A549 (cell line): ENCODE measurements at regions not wholly inside any gene's neighbourhood (a gene's known extent, or its start where the extent isn't known, plus 50 kb on each side); places are given as distances from the start of the nearest gene placed in this dataset.

Experiments used
- ATAC-seq, 2 experiments: fragments of 200-7000 bp in 1 of 2; fragments of >200 bp in 1 of 2; cut with Nextera tagmentation in 1 of 2; cut with Tn5 transposase in 1 of 2; 3 replicates each; pipeline versions ENCODE4 v1.8.0 to v1.9.1; 2018 to 2020; ENCODE audit warnings: mild to moderate bottlenecking in 1 of 2, moderate library complexity in 1 of 2
- CTCF ChIA-PET: fragments of 300-600 bp; sonication (Branson Sonifier 250); formaldehyde crosslinking; extraction: SDS; loops from one replicate; lab custom pipeline; 2021; ENCODE audit warnings: antibody characterized with exemption, inconsistent platforms; lab: Yijun Ruan, JAX
- POLR2A ChIA-PET: fragments of 350-600 bp; formaldehyde crosslinking; extraction: SDS; loops from one replicate; lab custom pipeline; 2021; ENCODE audit warnings: antibody characterized with exemption, inconsistent platforms; lab: Yijun Ruan, JAX
- DNase-seq, 2 experiments: peaks; one replicate each; pipeline versions ENCODE4 v3.0.0 to v3.0.0-alpha.2; 2011 to 2016; ENCODE audit warnings: low read depth in 1 of 2, low spot score in 1 of 2
- FAIRE-seq: peaks from 2 replicates; lab custom pipeline; 2011; peaks lifted over from hg19 to GRCh38; lab: Jason Lieb, UNC
- H3K27ac ChIP-seq, 2 experiments: fragments of >200 bp; sonication (Bioruptor Twin); formaldehyde crosslinking; 3 replicates each; pipeline ENCODE4 v1.5.1; 2016 to 2017
- H3K4me1 ChIP-seq: fragments of >200 bp; sonication (Bioruptor Twin); formaldehyde crosslinking; 3 replicates; pipeline ENCODE4 v1.6.1; 2016
- H3K4me2 ChIP-seq: fragments of >200 bp; sonication (Bioruptor Twin); formaldehyde crosslinking; 3 replicates; pipeline ENCODE4 v1.6.1; 2016
- H3K4me3 ChIP-seq: fragments of >200 bp; sonication (Bioruptor Twin); formaldehyde crosslinking; 3 replicates; pipeline ENCODE4 v1.5.1; 2016
- H3K9me3 ChIP-seq: fragments of >200 bp; sonication (Bioruptor Twin); formaldehyde crosslinking; 3 replicates; pipeline ENCODE4 v1.6.1; 2016
- ATOH8 ChIP-seq: fragments of 250-450 bp; sonication (Bioruptor Pico); IDR thresholded peaks from 2 replicates; pipeline ENCODE4 v1.5.0; 2020; ENCODE audit warnings: low read depth, mild to moderate bottlenecking, moderate library complexity
- CEBPB ChIP-seq, 2 experiments: fragments of >200 bp in 1 of 2; sonication (Bioruptor Twin) in 1 of 2; formaldehyde crosslinking in 1 of 2; IDR thresholded peaks; 2 replicates each; pipeline ENCODE4 v1.6.1; 2012 to 2016
- CHD2 ChIP-seq: fragments of 150-350 bp; IDR thresholded peaks from 2 replicates; pipeline ENCODE4 v1.6.1; 2014; ENCODE audit warnings: low read length; ENCODE audit not compliant: partially characterized antibody
- CHD4 ChIP-seq: fragments of 200-600 bp; sonication (generic); IDR thresholded peaks from 2 replicates; pipeline ENCODE4 v1.6.1; 2016; ENCODE audit warnings: antibody characterized with exemption, mild to moderate bottlenecking, borderline replicate concordance
- E2F6 ChIP-seq: IDR thresholded peaks from 2 replicates; pipeline ENCODE4 v1.6.1; 2012; ENCODE audit warnings: low read depth, borderline replicate concordance
- EHF ChIP-seq: fragments of 250-450 bp; sonication (Bioruptor Pico); IDR thresholded peaks from 2 replicates; pipeline ENCODE4 v1.5.0; 2020; ENCODE audit warnings: mild to moderate bottlenecking
- EP300 ChIP-seq, 2 experiments: fragments of >200 bp; sonication (Bioruptor Twin); formaldehyde crosslinking; IDR thresholded peaks; 2 replicates in 1 of 2; 3 replicates in 1 of 2; pipeline ENCODE4 v1.6.1; 2016 to 2017
- FOSL2 ChIP-seq, 2 experiments: fragments of 450-650 bp in 1 of 2; fragments of >200 bp in 1 of 2; sonication (Bioruptor Twin) in 1 of 2; formaldehyde crosslinking; IDR thresholded peaks; 2 replicates each; pipeline versions ENCODE4 v1.5.0 to v1.6.1; 2016 to 2020; ENCODE audit warnings: mild to moderate bottlenecking in 1 of 2, moderate library complexity in 1 of 2
- HDAC2 ChIP-seq: fragments of 200-600 bp; sonication (generic); IDR thresholded peaks from 2 replicates; pipeline ENCODE4 v1.6.1; 2016
- HES2 ChIP-seq: fragments of >200 bp; sonication (Bioruptor Twin); formaldehyde crosslinking; IDR thresholded peaks from 2 replicates; pipeline ENCODE4 v1.6.1; 2016
- HEYL ChIP-seq: fragments of 250-450 bp; sonication (Bioruptor Pico); IDR thresholded peaks from 2 replicates; pipeline ENCODE4 v1.8.0; 2021; ENCODE audit warnings: mild to moderate bottlenecking, moderate library complexity
- HOXA7 ChIP-seq: fragments of 250-450 bp; sonication (Bioruptor Pico); IDR thresholded peaks from 2 replicates; pipeline ENCODE4 v1.5.0; 2020; ENCODE audit warnings: mild to moderate bottlenecking, moderate library complexity
- HOXB5 ChIP-seq: fragments of 250-450 bp; sonication (Bioruptor Pico); IDR thresholded peaks from 2 replicates; pipeline ENCODE4 v1.5.0; 2020; ENCODE audit warnings: mild to moderate bottlenecking, moderate library complexity
- JUN ChIP-seq, 2 experiments: fragments of >200 bp; sonication (Bioruptor Twin); formaldehyde crosslinking; IDR thresholded peaks; 2 replicates in 1 of 2; 3 replicates in 1 of 2; pipeline ENCODE4 v1.6.1; 2016 to 2017
- KDM1A ChIP-seq: fragments of 200-600 bp; sonication (generic); IDR thresholded peaks from 2 replicates; pipeline ENCODE4 v1.6.1; 2016; ENCODE audit warnings: low read depth, mild to moderate bottlenecking
- MAX ChIP-seq: IDR thresholded peaks from 2 replicates; pipeline ENCODE4 v1.6.1; 2012
- MAZ ChIP-seq: fragments of 150-350 bp; IDR thresholded peaks from 2 replicates; pipeline ENCODE4 v1.6.1; 2014; ENCODE audit warnings: antibody characterized with exemption, low read depth, low read length, borderline replicate concordance
- NFE2L2 ChIP-seq: fragments of 150-350 bp; conservative IDR thresholded peaks from 2 replicates; pipeline ENCODE4 v1.6.1; 2014; ENCODE audit warnings: low read length
- PBX3 ChIP-seq: IDR thresholded peaks from 2 replicates; pipeline ENCODE4 v1.6.1; 2012
- PHF8 ChIP-seq: fragments of 200-600 bp; sonication (generic); IDR thresholded peaks from 2 replicates; pipeline ENCODE4 v1.6.1; 2016; ENCODE audit warnings: low read depth, mild to moderate bottlenecking, antibody characterized with exemption, moderate library complexity, borderline replicate concordance
- POLR2A ChIP-seq: IDR thresholded peaks from 2 replicates; pipeline ENCODE4 v1.6.1; 2012; ENCODE audit warnings: mild to moderate bottlenecking, low read length
- POLR2AphosphoS2 ChIP-seq: conservative IDR thresholded peaks from 2 replicates; pipeline ENCODE4 v1.6.1; 2012; ENCODE audit warnings: low read length, improper control_type of control experiment, inconsistent platforms
- RAD21 ChIP-seq, 2 experiments: fragments of >200 bp in 1 of 2; sonication (Bioruptor Twin) in 1 of 2; formaldehyde crosslinking in 1 of 2; IDR thresholded peaks in 1 of 2; conservative IDR thresholded peaks in 1 of 2; 2 replicates in 1 of 2; 3 replicates in 1 of 2; pipeline ENCODE4 v1.6.1; 2012 to 2018; ENCODE audit warnings: inconsistent platforms in 1 of 2
- RARB ChIP-seq: fragments of 250-450 bp; sonication (Bioruptor Pico); IDR thresholded peaks from 2 replicates; pipeline ENCODE4 v1.8.0; 2021; ENCODE audit warnings: mild to moderate bottlenecking, moderate library complexity
- RCOR1 ChIP-seq: fragments of 150-350 bp; IDR thresholded peaks from 2 replicates; pipeline ENCODE4 v1.6.1; 2014; ENCODE audit warnings: antibody characterized with exemption, low read length, low read depth
- REST ChIP-seq: fragments of 200-600 bp; sonication (generic); IDR thresholded peaks from 2 replicates; pipeline ENCODE4 v1.6.1; 2016; ENCODE audit warnings: antibody characterized with exemption, mild to moderate bottlenecking, moderate library complexity
- SREBF2 ChIP-seq: fragments of 450-650 bp; IDR thresholded peaks from 2 replicates; pipeline ENCODE4 v1.6.1; 2014; ENCODE audit warnings: mild to moderate bottlenecking, moderate library complexity
- TP53 ChIP-seq: fragments of 250-450 bp; sonication (Bioruptor Pico); IDR thresholded peaks from 2 replicates; pipeline ENCODE4 v1.5.0; 2021; ENCODE audit warnings: mild to moderate bottlenecking, moderate library complexity
- ZFP36 ChIP-seq: fragments of 450-650 bp; IDR thresholded peaks from 2 replicates; pipeline ENCODE4 v1.6.1; 2014; ENCODE audit warnings: borderline replicate concordance; ENCODE audit not compliant: partially characterized antibody
- ZSCAN20 ChIP-seq: fragments of 250-450 bp; sonication (Bioruptor Pico); IDR thresholded peaks from 2 replicates; pipeline ENCODE4 v1.8.0; 2022; ENCODE audit warnings: mild to moderate bottlenecking, moderate library complexity
- WGBS: methylation state at CpG from one replicate; pipeline ENCODE4 v1.1.6; 2017; ENCODE audit errors: missing lambda C conversion rate; 5-methylcytosine and 5-hydroxymethylcytosine counted together

GRCh38 chr9:86636519-86636918 lies 282.3 kb upstream of the TUT7 start (continued):
- TF ChIP-seq PBX3: no peak
- no peak for TF ChIP-seq MAX
- no peak for TF ChIP-seq MAZ
- TF ChIP-seq ZSCAN20 (CRISPR knock-in tag): no peak
- TF ChIP-seq HDAC2: no peak
- TF ChIP-seq JUN (IDR thresholded peaks at IDR 0.05): no peak

GRCh38 chr9:86636038-86636437 lies 281.8 kb upstream of the TUT7 start:
- ATAC-seq (no peak), DNase-seq (no peak)
- Histone ChIP-seq H3K9me3 (no peaks in the 10 kb centered on the region), H3K4me2 (no peak overlapping the region)
- WGBS: 50% methylated on average over 6 of the region's 6 CpGs
- POLR2A ChIA-PET: no interaction called here
- CTCF ChIA-PET: interaction anchor here (0.8 kb wide), 1 partner anchor 12 kb away, joined by 3 read pairs; no protein-coding TSS in a partner anchor
- TF ChIP-seq EP300 (IDR thresholded peaks at IDR 0.05): no peak
- no peak for TF ChIP-seq KDM1A
- TF ChIP-seq CHD4: no peak
- TF ChIP-seq NFE2L2: no peak
- no peak for TF ChIP-seq HEYL (CRISPR knock-in tag)
- TF ChIP-seq HDAC2: no peak
- no peak for TF ChIP-seq ZFP36
- no peak for TF ChIP-seq REST
- TF ChIP-seq HOXA7 (CRISPR knock-in tag): no peak
- no peak for TF ChIP-seq RCOR1
- no peak for TF ChIP-seq RARB
- no peak for TF ChIP-seq HOXB5 (CRISPR knock-in tag)
- TF ChIP-seq, all 56 proteins: peak for 0
- H3K4me1 ChIP-seq: no peaks in the 10 kb centered on the region
- H3K4me3 ChIP-seq: no peak overlapping the region
- H3K27ac ChIP-seq: no peak overlapping the region
- FAIRE-seq: no peak

GRCh38 chr9:86634501-86634900 lies 280.3 kb upstream of the TUT7 start:
- TF ChIP-seq KDM1A (no peak), EHF (CRISPR knock-in tag) (no peak), E2F6 (no peak), ZSCAN20 (CRISPR knock-in tag) (no peak), CEBPB (IDR thresholded peaks at IDR 0.05) (no peak), CHD4 (no peak), POLR2A (no peak), POLR2AphosphoS2 (no peak), SREBF2 (no peak), RAD21 (conservative IDR thresholded peaks at IDR 0.05 in 1 of 2, IDR thresholded peaks at IDR 0.05 in 1 of 2) (no peak), HES2 (no peak), TP53 (no peak), RARB (no peak), CHD2 (no peak), MAZ (no peak), NFE2L2 (no peak), FOSL2 (IDR thresholded peaks at IDR 0.05) (no peak), FOSL2 (CRISPR knock-in tag; IDR thresholded peaks at IDR 0.05) (no peak), ATOH8 (CRISPR knock-in tag) (no peak), PHF8 (no peak)
- ChIA-PET CTCF (no interaction called here), POLR2A (no interaction called here)
- H3K27ac ChIP-seq: no peak overlapping the region
- no peak for ATAC-seq
- no peaks in the 10 kb centered on the region for H3K4me1 ChIP-seq
- WGBS: 0% methylated on average over 1 of the region's 1 CpG
- no peaks in the 10 kb centered on the region for H3K9me3 ChIP-seq
- H3K4me2 ChIP-seq: no peak overlapping the region
- DNase-seq: no peak
- no peak for FAIRE-seq
- H3K4me3 ChIP-seq: no peak overlapping the region
